NK-92 treated with Interleukin-12 subunit alpha and Interleukin-12 subunit beta, amount 100 ng/mL, for 24 hours (cell line): ENCODE measurements at regions not wholly inside any gene's neighbourhood (a gene's known extent, or its start where the extent isn't known, plus 50 kb on each side); places are given as distances from the start of the nearest gene placed in this dataset.
"Not testable (repeated sequence)": the region's sequence is repeated elsewhere in the genome, so short reads cannot be mapped to it uniquely, and the experiment has no call there.

ENCODE experiments used
- DNase-seq: peaks from one replicate; lab custom pipeline; 2025; lab: John Stamatoyannopoulos, UW

DNA sequence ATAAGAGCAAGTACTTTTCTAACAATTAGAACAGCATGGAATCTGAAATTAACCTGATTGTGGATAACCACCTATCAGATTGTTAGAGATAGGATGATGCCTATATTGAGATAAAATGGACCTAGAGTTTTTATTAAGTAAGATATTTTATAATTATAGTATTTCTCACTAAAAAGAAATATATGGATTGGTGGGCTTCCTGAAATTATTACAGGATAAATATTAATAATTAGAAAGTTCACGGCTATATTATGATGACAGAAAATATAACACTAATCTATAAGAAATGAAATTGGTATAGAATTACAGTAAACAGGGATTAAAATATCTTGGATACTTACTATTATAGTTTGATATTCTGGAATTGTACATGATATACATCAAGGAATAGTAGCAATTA lies 378.0 kb upstream of the SPRY2 start:
- DNase-seq: no peak

DNA sequence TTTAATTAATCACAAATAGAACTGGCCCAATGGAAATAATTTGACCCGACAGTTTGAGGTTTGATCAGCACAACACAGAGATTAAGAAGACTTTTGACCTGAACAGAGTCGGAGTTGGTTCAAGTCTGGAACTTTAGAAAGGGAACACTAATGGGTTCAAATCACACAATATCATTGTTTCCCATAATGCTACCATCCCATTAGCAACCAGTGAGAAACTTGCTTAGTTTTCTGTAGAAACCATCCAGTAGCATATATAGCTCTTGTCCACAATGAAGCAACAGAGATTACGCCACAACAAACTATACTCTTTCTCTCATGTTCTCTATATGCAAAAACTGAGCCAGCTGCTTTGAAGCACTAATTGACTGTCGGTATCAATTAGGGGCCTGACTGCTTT lies 376.9 kb upstream of the SPRY2 start:
- DNase-seq: no peak

DNA sequence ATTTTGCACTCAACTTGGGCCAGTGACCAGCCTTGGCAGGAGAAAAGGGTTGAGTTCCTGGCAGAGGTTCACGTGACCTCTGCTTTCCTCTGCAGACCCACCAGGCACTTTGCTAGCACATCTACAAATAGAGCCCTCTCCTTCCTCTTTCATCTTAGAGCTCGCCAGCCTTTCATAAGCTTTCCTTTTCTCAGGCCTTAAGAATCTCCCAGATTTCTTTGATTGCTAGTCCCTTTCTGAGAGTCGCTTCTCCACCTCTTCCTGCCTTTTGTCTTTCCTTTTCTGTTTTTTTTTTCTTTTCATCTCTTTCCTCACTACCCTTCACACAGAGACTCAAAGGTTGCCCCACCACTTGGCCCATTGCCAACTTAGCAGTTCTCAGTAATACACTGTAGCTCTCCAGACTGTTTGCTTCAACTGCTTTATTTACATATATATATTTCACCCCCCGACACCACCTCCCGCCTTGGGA lies 375.7 kb upstream of the SPRY2 start:
- no peak for DNase-seq

DNA sequence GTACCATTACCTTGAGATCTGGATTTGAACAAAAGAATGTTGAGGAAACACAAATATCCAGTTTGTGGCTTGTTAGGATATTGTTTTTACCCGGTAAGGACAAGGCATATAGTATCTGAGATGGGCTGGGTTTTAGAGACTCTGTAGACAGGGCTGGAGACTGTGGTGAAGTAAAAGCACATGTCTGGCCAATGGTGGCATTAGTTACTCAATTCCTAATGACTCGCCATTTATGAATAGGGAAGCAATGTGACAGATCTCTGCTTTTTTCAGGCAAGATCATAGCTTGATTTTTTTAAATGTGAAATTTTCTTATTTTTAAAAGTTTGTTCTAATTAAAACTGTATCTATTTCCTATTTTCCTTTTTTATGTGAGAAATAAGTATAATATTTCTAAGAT lies 371.1 kb upstream of the SPRY2 start:
- DNase-seq: no peak

DNA sequence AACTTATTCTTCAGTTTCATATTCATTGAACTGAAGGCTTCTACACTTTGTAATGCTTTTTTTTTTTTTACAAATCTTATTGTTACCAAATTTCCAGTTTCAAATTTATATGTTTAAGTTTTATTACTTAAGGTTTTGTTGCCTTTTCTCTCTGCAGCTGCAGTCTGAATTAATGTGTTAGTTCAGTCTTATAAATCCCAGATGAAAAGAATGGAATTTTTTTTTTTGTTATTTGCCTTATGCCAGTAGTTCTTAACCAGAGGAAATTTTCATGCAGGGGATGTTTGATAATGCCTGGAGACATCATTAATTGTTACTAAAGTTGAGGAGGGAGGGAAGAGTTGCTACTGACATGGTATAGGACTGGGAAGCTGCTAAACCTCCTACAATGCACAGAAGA lies 367.9 kb upstream of the SPRY2 start:
- DNase-seq: no peak

DNA sequence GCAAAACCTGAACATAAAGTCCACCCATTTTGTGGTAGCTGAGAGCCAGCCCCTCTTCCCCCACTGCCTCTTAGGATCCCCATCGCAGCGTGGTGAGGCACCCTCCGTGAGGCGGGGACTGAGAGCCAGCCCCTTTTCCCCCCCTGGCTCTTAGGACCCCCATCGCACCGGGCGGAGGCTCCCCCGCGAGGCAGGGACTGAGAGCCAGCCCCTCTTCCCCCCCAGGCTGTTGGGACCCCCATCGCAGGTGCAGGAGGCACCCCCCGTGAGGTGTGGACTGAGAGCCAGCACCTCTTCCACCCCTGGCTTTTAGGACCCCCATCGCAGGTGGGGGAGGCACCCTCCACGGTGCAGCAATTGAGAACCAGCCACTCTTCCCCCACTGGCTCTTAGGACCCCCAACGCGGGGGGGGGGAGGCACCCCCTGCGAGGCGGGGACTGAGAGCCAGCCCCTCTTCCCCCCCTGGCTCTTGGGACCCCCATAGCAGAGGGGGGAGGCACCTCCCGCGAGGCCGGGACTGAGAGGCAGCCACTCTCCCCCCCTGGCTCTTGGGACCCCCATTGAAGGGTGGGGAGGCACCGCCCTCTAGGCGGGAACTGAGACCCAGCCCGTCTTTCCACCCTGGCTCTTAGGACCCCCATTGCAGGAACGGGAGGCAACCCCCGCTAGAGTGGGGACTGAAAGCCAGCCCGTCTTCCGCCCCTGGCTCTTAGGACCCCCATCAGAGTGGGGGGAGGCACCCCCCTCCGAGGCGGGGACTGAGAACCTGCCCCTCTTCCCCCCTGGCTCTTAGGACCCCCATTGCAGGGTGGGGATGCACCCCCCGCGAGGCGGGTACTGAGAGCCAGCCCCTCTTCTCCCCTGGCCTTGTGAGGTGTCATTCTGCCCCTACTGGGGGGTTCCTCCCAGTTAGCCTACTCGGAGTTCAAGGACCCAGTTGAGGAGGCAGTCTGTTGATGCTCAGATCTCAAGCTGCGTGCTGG lies 366.4 kb upstream of the SPRY2 start:
- no peak for DNase-seq

DNA sequence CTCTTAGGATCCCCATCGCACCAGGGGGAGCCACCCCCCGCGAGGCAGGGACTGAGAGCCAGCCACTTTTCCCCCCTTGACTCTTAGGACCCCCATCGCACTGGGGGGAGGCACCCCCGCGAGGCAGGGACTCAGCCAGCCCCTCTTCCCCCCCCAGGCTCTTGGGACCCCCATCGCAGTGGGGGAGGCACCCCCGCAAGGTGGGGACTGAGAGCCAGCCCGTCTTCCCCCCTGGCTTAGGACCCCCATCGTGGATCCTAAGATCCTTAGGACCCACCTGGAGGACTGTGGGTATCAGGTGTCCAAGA lies 365.2 kb upstream of the SPRY2 start:
- no peak for DNase-seq

DNA sequence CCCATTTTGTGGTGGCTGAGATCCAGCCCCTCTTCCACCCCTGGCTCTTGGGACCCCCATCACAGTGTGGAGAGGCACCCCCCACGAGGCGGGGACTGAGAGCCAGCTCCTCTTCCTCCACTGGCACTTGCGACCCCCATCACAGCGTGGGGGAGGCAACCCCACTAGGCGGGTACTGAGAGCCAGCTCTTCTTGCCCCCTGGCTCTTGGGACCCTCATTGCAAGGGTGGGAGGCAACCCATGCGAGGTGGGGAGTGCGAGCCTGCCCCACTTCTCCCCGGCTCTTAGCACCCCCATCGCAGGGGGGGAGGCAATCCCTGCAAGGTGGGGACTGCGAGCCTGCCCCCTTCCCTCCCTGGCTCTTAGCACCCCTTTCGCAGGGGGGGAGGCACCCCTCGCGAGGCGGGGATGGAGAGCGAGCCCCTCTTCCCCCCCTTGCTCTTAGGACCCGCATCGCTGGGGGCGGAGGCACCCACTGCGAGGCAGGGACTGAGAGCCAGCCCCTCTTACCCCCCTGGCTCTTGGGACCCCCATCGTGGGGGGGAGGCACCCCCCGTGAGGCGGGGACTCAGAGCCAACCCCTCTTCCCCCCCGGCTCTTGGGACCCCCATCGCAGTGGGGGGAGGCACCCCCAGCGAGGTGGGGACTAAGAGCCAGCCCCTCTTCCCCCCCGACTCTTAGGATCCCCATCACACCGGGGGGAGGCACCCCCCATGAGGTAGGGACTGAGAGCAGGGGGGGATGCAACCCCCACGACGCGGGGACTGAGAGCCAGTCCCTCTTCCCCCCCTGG lies 364.6 kb upstream of the SPRY2 start:
- DNase-seq: no peak

DNA sequence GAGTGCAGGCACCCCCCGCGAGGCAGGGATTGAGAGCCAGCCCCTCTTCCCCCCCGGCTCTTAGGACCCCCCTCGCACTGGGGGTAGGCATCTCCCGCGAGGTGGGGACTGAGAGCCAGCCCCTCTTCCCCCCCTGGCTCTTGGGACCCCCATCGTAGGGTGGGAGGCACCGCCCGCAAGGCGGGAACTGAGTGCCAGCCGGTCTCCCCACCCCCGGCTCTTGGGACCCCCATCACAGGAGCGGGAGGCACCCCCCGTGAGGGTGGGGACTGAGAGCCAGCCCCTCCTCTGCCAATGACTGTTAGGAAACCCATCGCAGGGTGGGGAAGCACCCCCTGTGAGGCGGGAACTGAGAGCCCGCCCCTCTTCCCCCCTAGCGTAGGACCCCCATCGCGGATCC lies 363.4 kb upstream of the SPRY2 start:
- DNase-seq: no peak

DNA sequence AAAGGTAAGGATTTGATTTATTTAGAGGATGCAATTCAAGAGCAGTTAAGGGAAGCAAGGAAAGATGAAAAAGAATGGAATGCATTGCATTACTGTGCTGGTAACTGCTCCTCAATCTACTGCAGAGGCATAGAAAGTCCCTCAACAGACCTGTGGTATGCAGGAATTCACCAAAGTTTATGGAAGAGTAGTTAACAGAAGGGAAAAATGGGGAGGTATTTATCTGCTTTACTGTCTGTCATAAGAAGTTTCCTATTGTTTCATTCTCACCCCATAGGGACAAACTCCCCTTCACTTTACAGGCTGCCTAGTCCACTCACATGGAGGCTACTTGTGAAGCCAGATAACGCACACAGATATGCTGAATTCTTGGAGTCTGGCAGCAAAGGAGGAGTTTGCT lies 354.9 kb upstream of the SPRY2 start:
- DNase-seq: no peak

DNA sequence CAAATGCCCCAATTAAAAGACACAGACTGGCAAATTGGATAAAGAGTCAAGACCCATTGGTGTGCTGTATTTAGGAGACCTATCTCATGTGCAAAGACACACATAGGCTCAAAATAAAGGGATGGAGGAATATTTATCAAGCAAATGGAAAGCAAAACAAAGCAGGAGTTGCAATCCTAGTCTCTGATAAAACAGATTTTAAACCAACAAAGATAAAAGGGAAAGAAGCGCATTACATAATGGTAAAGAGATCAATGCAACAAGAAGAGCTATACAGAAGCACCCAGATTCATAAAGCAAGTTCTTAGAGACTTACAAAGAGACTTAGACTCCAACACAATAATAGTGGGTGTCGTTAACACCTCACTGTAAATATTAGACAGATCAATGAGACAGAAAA lies 350.9 kb upstream of the SPRY2 start:
- DNase-seq: not testable (repeated sequence)

DNA sequence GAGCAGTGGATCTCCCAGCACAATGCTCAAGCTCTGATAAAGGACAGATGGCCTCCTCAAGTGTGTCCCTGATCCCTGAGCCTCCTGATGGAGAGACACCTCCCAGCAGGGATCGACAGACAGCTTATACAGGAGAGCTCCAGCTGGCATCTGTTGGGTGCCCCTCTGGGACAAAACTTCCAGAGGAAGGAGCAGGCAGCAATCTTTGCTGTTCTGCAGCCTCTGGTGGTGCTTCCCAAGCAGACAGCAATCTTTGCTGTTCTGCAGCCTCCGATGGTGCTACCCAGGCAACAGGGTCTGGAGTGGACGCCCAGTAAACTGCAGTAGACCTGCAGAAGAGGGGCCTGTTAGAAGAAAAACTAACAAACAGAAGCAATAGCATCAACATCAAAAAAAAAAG lies 349.3 kb upstream of the SPRY2 start:
- DNase-seq: no peak

DNA sequence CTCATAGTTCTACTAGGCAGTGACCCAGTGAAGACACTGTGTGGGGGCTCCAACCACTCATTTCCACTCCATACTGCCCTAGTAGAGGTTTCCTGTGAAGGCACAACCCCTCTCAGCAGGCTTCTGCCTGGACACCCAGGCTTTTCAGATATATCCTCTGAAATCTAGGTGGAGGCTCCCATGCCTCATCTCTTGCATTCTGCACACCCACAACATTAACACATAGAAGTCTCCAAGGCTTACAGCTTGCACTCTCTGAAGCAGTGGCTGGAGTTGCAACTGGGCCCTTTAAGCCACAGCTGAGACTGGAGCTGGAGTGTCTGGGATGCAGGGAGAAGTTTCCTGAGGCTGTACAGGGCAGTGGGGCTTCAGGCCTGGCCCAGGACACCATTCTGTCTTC lies 347.7 kb upstream of the SPRY2 start:
- DNase-seq: no peak

DNA sequence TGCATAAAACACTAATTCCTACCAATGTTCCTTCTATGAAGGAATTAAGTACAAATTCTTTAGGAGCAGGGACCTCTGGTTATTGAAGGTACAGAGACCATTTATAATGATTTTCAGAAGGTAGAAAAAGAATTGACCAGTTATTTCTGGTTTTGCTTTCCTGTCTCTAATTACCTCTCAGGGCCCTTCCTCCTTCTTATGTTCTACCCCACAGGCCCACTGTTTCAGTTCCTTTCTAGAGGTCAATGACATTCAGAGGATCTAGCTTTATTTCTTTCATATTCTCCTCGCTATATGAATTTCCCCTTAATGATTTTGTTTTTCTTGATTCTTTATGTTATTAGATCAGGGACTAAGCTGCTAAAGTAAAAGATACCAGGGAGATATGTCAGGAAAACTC lies 345.0 kb upstream of the SPRY2 start:
- DNase-seq: no peak

DNA sequence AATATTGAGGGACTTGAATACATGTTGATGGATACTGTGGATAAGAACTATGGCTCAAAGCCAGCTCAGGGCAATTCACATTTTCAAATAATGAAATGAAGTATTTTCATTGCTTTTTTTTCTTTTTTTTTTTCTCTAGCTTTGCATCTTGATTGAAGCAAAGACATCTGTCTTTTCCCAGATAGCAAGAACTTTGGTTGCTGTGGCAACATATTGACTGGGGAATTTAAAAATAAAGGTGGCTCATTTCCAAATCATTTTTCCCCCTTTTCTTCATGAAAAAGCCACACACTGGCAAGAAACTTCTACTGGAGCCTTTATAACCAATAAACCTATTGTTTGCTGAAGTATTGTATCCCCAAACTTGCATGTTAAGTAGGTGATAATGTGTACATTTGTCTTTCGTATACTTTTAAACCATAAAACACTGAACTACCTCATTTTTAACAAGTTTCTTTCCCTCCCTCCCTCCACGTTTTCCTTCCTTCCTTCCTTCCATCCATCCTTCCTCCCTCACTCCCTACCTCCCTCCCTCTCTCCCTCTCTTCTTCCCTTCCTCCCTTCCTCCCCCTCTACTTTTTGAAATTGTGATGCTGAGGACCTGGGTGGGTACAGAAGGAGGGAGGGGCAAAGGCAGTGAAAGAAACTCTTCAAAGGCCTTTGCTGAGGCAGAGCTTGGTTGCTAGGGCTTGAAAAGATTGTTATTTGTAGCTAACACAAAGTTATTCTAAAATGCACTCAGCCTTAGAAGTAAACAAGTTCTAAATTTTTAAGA lies 343.5 kb upstream of the SPRY2 start:
- no peak for DNase-seq

DNA sequence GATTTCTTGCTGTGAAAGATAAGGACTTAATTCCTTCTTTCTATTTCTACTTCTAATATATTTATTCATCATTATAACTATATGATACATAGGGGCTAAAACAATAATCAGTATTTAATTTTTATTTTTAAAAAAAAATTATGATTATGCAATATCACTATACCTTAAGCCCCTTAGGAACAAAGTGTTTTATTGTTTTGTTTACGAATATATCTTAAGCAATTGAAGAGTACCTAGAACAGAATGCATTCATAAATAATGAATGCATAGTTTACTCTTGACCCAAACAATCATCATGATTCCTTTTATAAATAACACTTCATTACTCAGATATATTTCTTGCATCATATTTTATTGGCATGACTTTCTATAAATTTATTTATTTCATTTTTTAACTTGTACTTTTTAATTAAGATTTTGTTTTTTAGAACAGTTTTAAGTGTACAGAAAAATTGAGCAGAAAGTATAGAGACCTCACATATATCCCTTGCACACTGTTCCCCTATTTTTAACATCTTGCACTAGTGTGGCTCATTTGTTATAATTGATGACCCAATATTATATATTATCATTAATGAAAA lies 339.9 kb upstream of the SPRY2 start:
- DNase-seq: no peak

DNA sequence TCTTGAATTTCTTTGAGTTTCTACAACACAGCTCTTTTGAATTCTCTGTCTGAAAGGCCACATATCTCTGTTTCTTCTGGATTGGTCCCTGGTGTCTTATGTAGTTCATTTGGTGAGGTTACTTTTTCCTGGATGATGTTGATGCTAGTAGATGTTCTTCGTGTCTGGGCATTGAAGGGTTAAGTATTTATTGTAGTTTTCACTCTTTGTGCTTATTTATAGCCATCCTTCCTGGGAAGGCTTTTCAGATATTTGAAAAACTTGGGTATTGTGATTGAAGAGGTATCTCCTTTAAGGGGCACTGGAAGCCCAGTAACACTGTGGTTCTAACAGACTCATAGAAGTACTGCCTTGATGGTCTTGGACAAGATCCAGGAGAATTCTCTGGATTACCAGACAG lies 338.5 kb upstream of the SPRY2 start:
- no peak for DNase-seq

DNA sequence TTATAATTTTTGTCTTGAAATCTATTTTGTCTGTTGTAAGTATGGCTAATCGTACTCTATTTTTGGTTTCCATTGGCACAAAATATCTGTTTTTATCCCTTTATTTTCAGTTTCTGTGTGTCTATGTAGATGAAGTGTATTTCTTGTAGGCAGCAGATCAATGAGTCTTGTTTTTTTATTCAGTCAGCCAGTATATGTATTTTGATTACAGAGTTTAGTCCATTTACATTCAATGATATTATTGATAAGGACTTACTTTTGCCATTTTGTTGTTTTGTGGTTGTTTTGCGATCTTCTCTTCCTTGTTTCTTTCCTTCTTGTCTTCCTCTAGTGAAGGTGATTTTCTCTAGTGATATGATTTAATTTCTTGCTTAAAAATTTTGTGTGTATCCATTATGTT lies 336.3 kb upstream of the SPRY2 start:
- no peak for DNase-seq

DNA sequence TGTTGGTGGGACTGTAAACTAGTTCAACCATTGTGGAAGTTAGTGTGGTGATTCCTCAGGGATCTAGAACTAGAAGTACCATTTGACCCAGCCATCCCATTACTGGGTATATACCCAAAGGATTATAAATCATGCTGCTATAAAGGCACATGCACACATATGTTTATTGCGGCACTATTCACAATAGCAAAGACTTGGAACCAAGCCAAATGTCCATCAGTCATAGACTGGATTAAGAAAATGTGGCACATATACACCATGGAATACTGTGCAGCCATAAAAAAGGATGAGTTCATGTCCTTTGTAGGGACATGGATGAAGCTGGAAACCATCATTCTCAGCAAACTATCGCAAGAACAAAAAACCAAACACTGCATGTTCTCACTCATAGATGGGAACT lies 334.5 kb upstream of the SPRY2 start:
- not testable (repeated sequence) for DNase-seq

DNA sequence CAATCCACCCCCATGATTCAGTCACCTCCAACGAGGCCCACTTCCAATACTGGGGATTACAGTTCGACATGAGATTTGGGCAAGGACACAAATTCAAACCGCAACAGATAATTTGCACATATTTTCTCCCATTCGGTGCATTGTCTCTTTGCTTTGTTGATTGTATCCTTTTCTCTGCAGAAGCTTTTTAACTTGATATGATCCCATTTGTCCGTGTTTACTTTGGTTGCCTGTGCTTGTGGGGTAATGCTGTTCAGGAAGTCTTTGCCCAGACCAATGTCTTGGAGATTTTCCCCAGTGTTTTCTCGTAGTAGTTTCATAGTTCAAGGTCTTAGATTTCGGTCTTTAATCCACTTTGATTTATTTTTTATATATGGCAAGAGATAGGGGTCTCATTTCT lies 330.8 kb upstream of the SPRY2 start:
- no peak for DNase-seq

DNA sequence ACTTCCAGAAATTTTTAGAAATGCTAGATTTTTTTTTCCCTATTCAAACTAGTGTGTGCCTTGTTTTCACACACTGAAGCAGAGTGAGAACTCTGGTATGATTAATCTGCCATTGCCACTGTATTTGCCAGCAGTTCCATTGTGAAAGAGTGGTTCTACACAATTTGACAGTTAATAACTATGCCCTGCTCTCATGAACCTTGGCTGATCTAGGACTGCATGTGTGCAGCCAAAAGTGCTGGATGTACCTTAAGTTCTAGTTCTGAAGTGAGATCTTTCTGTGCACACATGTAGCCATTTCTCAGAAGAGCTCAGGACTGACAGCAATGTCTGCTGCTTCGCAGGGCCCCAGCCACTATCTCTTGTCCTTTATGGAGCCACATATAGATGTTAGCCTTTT lies 328.2 kb upstream of the SPRY2 start:
- DNase-seq: no peak

DNA sequence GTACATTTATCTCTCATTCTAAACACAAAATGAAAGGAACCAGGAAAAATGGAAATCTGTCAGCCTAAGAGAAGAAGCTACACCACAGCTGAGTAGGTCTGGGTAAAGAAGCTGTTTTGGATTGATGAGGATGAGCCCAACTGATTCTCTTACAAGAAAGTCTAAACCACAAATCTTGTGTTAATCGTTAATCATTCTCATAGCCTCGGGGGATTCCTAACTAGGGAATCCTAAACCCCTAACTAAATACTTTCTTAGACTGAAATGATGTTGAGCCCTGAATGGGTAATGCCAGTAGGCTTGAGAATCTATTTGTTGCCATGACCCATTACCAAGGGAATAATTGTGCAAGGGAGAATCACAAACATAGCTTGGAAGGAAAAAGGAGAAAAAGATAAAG lies 327.5 kb upstream of the SPRY2 start:
- no peak for DNase-seq
